ENCODE measurements at regions not wholly inside any gene's neighbourhood (a gene's known extent, or its start where the extent isn't known, plus 50 kb on each side); places are given as distances from the start of the nearest gene placed in this dataset.

DNA sequence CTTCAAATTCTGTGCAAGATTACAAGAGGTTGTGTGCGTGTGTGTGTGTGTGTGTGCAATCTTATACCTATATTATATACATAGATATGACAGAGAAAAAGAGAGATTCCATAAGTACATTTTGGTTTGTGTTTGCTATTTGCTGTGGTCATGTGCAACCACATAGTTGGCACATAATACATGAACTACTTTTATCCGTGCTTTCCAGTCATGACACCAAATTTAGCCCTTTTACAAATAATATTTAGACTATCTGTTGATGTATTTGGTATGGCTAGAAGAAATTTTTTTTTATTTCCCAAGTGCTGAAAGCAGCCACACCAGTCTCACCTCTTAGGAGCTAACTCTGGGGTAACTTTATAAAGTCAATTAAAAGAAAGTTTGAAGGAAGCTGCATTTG, 63.5 kb upstream of the EGFR start:
- no peak for TF ChIP-seq POLR2AphosphoS5 (IDR thresholded peaks at IDR 0.05; ENCODE audit: low read depth, low read length)
- TF ChIP-seq POLR2A (IDR thresholded peaks at IDR 0.05; ENCODE audit: low read depth, low read length), result no peak
